Esophagus (tissue), 2 donors: ENCODE measurements at regions not wholly inside any gene's neighbourhood (a gene's known extent, or its start where the extent isn't known, plus 50 kb on each side); places are given as distances from the start of the nearest gene placed in this dataset.

Source experiments
- H3K27ac ChIP-seq, 2 donors: one replicate each; pipeline ENCODE4 v1.5.1; 2013; ENCODE audit warnings: low read depth in 2 of 2, mild to moderate bottlenecking in 2 of 2, inconsistent platforms in 1 of 2, low read length in 1 of 2, moderate library complexity in 1 of 2
- H3K27me3 ChIP-seq, 2 donors: one replicate each; pipeline ENCODE4 v1.6.1; 2013; ENCODE audit warnings: low read length in 2 of 2, control low read depth in 1 of 2, mild to moderate bottlenecking in 1 of 2; ENCODE audit not compliant: insufficient read depth in 2 of 2, control insufficient read depth in 1 of 2
- H3K36me3 ChIP-seq, 2 donors: one replicate each; pipeline ENCODE4 v1.6.1; 2013; ENCODE audit warnings: low read length in 1 of 2; ENCODE audit not compliant: control insufficient read depth in 2 of 2, insufficient read depth in 2 of 2
- H3K4me1 ChIP-seq, 2 donors: one replicate each; pipeline ENCODE4 v1.6.1; 2013; ENCODE audit warnings: low read length in 1 of 2; ENCODE audit not compliant: control insufficient read depth in 2 of 2, insufficient read depth in 2 of 2
- H3K4me3 ChIP-seq, 2 donors: one replicate each; pipeline ENCODE4 v1.5.1; 2013; ENCODE audit warnings: low read length in 2 of 2, mild to moderate bottlenecking in 2 of 2, low read depth in 1 of 2, moderate library complexity in 1 of 2
- H3K9me3 ChIP-seq, 2 donors: one replicate each; pipeline ENCODE4 v1.6.1; 2013; ENCODE audit warnings: mild to moderate bottlenecking in 2 of 2, low read depth in 1 of 2, low read length in 1 of 2, moderate library complexity in 1 of 2; ENCODE audit not compliant: control insufficient read depth in 2 of 2, insufficient read depth in 1 of 2
- WGBS, 2 donors: extraction: QIAGEN DNeasy Blood & Tissue Kit; methylation state at CpG; one replicate each; pipeline ENCODE4 v1.1.7; 2013; 5-methylcytosine and 5-hydroxymethylcytosine counted together
- donor health status: healthy with polysubstance abuse.
- donor health status: Bipolar disorder and iron deficiency.

GRCh38 chr10:92787557-92788152 lies 60.7 kb upstream of the EXOC6 start:
- no peaks in the 10 kb centered on the region for H3K4me1 ChIP-seq
- 55 to 59% methylated on average over 11 of the region's 11 CpGs for WGBS, 2 donors
- H3K36me3 ChIP-seq, result no peaks in the 10 kb centered on the region
- H3K9me3 ChIP-seq, result no peaks in the 10 kb centered on the region
- no peak overlapping the region for H3K4me3 ChIP-seq
- H3K27ac ChIP-seq, result no peak overlapping the region
- H3K27me3 ChIP-seq, result no peaks in the 10 kb centered on the region

- WGBS, 2 donors, result 88 to 92% methylated on average over 8 of the region's 8 CpGs
- Histone ChIP-seq H3K27ac (no peak overlapping the region), H3K4me1 (no peaks in the 10 kb centered on the region), H3K9me3 (no peaks in the 10 kb centered on the region), H3K4me3 (no peak overlapping the region), H3K36me3 (no peaks in the 10 kb centered on the region), H3K27me3 (no peaks in the 10 kb centered on the region)
Measured at GRCh38 chr10:92789067-92789466, 59.3 kb upstream of the EXOC6 start.

GRCh38 chr10:92789786-92790185 lies 58.5 kb upstream of the EXOC6 start:
- Histone ChIP-seq H3K9me3 (no peaks in the 10 kb centered on the region), H3K36me3 (no peaks in the 10 kb centered on the region), H3K27ac (no peak overlapping the region), H3K4me3 (no peak overlapping the region), H3K27me3 (no peaks in the 10 kb centered on the region), H3K4me1 (no peaks in the 10 kb centered on the region)
- 52 to 60% methylated on average over 4 of the region's 4 CpGs for WGBS, 2 donors

- Histone ChIP-seq H3K27ac (no peak overlapping the region), H3K27me3 (no peaks in the 10 kb centered on the region)
- WGBS, 2 donors, result 50 to 57% methylated on average over 2 of the region's 2 CpGs
Measured at GRCh38 chr10:92790440-92790839, 57.9 kb upstream of the EXOC6 start.

GRCh38 chr10:92792661-92793060 lies 55.7 kb upstream of the EXOC6 start:
- Histone ChIP-seq H3K4me1 (no peaks in the 10 kb centered on the region), H3K36me3 (no peaks in the 10 kb centered on the region), H3K9me3 (no peaks in the 10 kb centered on the region), H3K4me3 (no peak overlapping the region), H3K27ac (no peak overlapping the region), H3K27me3 (no peaks in the 10 kb centered on the region)
- 93 to 98% methylated on average over 1 of the region's 1 CpG for WGBS, 2 donors

More at GRCh38 chr10:92790440-92790839, 57.9 kb upstream of the EXOC6 start:
- no peaks in the 10 kb centered on the region for H3K9me3 ChIP-seq
- H3K36me3 ChIP-seq, result no peaks in the 10 kb centered on the region
- no peak overlapping the region for H3K4me3 ChIP-seq
- H3K4me1 ChIP-seq, result no peaks in the 10 kb centered on the region
